ENCODE measurements at regions not wholly inside any gene's neighbourhood (a gene's known extent, or its start where the extent isn't known, plus 50 kb on each side); places are given as distances from the start of the nearest gene placed in this dataset.

- TF ChIP-seq TSHZ2 (CRISPR knock-in tag; IDR thresholded peaks at IDR 0.05) (no peak), TOX (CRISPR knock-in tag; IDR thresholded peaks at IDR 0.05; ENCODE audit: borderline replicate concordance) (no peak), BACH2 (CRISPR knock-in tag; IDR thresholded peaks at IDR 0.05; ENCODE audit: borderline replicate concordance) (no peak), PATZ1 (CRISPR knock-in tag; IDR thresholded peaks at IDR 0.05; ENCODE audit: borderline replicate concordance) (no peak), SNAI2 (CRISPR knock-in tag; IDR thresholded peaks at IDR 0.05) (no peak), CREB5 (CRISPR knock-in tag; IDR thresholded peaks at IDR 0.05; ENCODE audit: low read depth) (no peak), OSR1 (CRISPR knock-in tag; IDR thresholded peaks at IDR 0.05) (no peak), GLIS3 (CRISPR knock-in tag; IDR thresholded peaks at IDR 0.05) (no peak), ZNF565 (CRISPR knock-in tag; conservative IDR thresholded peaks at IDR 0.05; ENCODE audit: low read depth) (no peak)
- peak; percentile 90 for ATAC-seq
Measured at GRCh38 chr3:36244728-36245127, 135.6 kb upstream of the STAC start.

- no peak for ATAC-seq
- TF ChIP-seq CREB5 (CRISPR knock-in tag; IDR thresholded peaks at IDR 0.05; ENCODE audit: low read depth) = no peak
- no peak for TF ChIP-seq ZC3H10 (CRISPR knock-in tag; IDR thresholded peaks at IDR 0.05)
- no peak for TF ChIP-seq ZNF565 (CRISPR knock-in tag; conservative IDR thresholded peaks at IDR 0.05; ENCODE audit: low read depth)
- TF ChIP-seq TSHZ2 (CRISPR knock-in tag; IDR thresholded peaks at IDR 0.05) = no peak
- TF ChIP-seq RARB (CRISPR knock-in tag; IDR thresholded peaks at IDR 0.05) = no peak
Measured at GRCh38 chr3:36248374-36248773, 131.9 kb upstream of the STAC start.

- TF ChIP-seq OSR1 (CRISPR knock-in tag; IDR thresholded peaks at IDR 0.05) (no peak), TSHZ2 (CRISPR knock-in tag; IDR thresholded peaks at IDR 0.05) (no peak), CSRNP3 (CRISPR knock-in tag; IDR thresholded peaks at IDR 0.05) (no peak), ZC3H10 (CRISPR knock-in tag; IDR thresholded peaks at IDR 0.05) (no peak), PATZ1 (CRISPR knock-in tag; IDR thresholded peaks at IDR 0.05; ENCODE audit: borderline replicate concordance) (no peak), ZFP3 (CRISPR knock-in tag; IDR thresholded peaks at IDR 0.05) (no peak), ZNF565 (CRISPR knock-in tag; conservative IDR thresholded peaks at IDR 0.05; ENCODE audit: low read depth) (no peak), ISL1 (CRISPR knock-in tag; IDR thresholded peaks at IDR 0.05) (no peak)
- ATAC-seq = no peak
Measured at GRCh38 chr3:36250191-36250590, 130.1 kb upstream of the STAC start.
